ENCODE measurements at regions not wholly inside any gene's neighbourhood (a gene's known extent, or its start where the extent isn't known, plus 50 kb on each side); places are given as distances from the start of the nearest gene placed in this dataset.
A peak's percentile ranks its signal among the peaks of the same experiment; 100 is the strongest.

DNA sequence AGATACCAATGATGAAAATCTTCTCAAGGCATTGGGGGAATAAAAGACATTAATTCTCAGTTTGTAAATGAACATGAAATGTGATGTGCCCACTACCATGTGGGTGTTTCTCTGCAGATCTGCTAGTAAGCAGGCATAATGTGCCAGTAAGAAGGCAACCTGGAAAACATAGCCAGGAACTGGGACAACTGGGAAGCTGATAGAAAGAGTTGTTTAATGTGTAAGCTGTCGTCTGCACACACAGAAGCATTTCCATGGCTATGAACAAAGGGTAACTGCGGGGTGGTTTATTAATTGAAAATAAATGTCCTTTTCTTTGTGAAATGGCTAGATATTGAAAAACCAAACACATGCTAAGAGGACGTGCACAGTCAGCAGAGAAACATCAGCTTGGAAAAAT lies 52.0 kb downstream of the ZC3H11B start:
- TF ChIP-seq, protein P1, sequence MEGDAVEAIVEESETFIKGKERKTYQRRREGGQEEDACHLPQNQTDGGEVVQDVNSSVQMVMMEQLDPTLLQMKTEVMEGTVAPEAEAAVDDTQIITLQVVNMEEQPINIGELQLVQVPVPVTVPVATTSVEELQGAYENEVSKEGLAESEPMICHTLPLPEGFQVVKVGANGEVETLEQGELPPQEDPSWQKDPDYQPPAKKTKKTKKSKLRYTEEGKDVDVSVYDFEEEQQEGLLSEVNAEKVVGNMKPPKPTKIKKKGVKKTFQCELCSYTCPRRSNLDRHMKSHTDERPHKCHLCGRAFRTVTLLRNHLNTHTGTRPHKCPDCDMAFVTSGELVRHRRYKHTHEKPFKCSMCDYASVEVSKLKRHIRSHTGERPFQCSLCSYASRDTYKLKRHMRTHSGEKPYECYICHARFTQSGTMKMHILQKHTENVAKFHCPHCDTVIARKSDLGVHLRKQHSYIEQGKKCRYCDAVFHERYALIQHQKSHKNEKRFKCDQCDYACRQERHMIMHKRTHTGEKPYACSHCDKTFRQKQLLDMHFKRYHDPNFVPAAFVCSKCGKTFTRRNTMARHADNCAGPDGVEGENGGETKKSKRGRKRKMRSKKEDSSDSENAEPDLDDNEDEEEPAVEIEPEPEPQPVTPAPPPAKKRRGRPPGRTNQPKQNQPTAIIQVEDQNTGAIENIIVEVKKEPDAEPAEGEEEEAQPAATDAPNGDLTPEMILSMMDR (conservative IDR thresholded peaks at IDR 0.05; ENCODE audit: control insufficient read depth, insufficient read depth, low read depth, low read length), result no peak
- no peak overlapping the region for H3K4me3 ChIP-seq (ENCODE audit: control insufficient read depth, low read depth, low read length)
- peak; percentile 15 for DNase-seq (ENCODE audit: low read depth)

DNA sequence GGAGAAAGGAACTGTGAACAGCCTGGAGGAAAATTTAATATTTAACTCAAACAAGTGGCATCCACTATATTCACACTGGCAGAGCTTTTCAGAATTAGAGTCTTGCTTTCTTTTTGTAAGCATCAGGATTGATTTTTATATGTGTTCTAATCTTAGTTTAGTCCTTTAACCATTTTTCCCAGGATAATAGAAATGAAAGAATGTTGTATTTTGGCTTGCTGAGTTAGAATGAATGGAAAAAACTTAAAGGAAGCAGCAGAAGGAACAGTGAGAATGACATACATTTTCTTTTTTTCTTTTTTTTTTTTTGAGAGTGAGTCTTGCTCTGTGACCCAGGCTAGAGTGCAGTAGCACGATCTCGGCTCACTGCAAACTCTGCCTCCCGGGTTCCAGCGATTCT lies 53.0 kb downstream of the ZC3H11B start:
- H3K4me3 ChIP-seq (ENCODE audit: control insufficient read depth, low read depth, low read length), result no peak overlapping the region
- TF ChIP-seq, protein P1 (conservative IDR thresholded peaks at IDR 0.05; ENCODE audit: control insufficient read depth, insufficient read depth, low read depth, low read length), result no peak
- no peak for DNase-seq (ENCODE audit: low read depth)

DNA sequence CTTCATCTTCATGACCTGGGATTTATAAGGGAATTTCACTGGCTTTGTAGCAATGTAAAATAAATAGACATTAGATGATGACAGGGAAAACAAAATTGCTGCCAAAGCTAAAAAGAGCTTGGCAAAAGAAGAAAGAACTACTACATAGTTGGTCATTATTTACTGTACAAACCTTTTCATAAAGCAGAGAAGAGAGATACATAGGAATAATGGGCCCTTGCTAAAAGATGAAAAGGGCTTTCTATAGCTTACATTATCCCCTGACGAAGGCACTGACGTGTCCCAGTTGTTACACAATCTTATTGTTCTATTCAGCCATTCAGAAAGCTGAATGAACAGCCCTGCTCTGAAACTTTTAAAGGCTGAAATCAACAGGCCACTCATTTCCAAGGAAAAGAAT lies 57.1 kb downstream of the ZC3H11B start:
- DNase-seq (ENCODE audit: low read depth), result peak; percentile 50
- H3K4me3 ChIP-seq (ENCODE audit: control insufficient read depth, low read depth, low read length), result no peak overlapping the region
- TF ChIP-seq, protein P1 (conservative IDR thresholded peaks at IDR 0.05; ENCODE audit: control insufficient read depth, insufficient read depth, low read depth, low read length), result no peak

DNA sequence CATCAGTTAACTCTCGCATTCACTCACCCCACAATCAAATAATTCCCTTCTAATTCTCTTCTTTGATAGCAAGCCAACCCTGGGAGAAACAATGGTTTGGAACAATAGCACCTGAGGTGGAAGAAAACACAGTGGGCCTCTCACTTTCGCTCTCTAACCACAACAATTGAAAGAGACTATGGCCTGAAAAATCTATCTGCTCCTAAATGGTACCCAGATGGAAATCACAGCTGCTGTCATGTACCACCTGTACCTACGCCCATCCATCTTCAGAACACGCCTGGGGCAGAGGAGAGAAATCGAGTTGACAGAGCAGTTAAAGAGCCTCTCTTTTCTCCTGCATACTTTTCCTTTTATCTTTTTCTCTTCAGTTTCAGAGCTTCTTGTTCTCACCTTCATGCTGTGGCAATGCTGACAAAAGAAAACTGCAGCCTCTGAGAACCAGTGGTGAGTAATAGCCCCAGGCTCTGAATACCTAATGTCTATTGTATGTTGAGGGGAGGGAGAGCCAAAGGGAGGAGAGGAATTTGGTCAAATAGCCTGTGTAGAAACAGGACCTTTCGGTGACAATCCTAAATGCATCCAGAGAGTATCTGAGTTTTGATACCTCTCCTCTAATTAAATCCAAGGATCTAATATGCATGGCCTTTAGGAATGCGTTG lies 57.7 kb downstream of the ZC3H11B start:
- TF ChIP-seq, protein P1 (conservative IDR thresholded peaks at IDR 0.05; ENCODE audit: control insufficient read depth, insufficient read depth, low read depth, low read length), result no peak
- H3K4me3 ChIP-seq (ENCODE audit: control insufficient read depth, low read depth, low read length), result no peak overlapping the region
- peak; percentile 7 for DNase-seq (ENCODE audit: low read depth)

DNA sequence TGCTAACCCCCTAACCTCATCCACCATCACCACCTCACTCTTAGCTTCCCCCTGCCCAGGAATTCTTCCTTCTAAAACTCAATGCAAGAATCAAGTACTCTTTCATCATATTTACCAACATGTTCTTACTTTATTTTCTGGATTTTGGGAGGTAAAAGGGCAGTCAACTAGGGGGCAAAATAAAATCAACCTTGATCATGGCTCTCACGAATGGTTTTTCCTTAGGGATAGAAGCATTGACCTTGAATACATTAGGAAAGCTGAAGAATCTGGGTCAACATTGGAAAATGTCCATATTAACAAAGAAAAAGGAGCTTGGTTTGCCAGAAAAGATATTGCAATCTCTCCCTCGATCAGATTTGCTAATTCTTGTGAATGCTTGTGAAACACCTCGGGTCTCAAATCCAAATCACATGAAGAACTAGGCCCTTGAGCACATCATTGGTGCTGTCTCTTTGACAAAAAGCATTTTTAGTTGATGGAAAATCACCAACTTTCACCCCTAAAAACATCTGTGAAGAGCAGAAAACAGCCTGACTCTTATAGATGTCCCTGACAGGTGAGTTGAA lies 58.9 kb downstream of the ZC3H11B start:
- TF ChIP-seq, protein P1 (conservative IDR thresholded peaks at IDR 0.05; ENCODE audit: control insufficient read depth, insufficient read depth, low read depth, low read length), result no peak
- DNase-seq (ENCODE audit: low read depth), result peak; percentile 20
- no peak overlapping the region for H3K4me3 ChIP-seq (ENCODE audit: control insufficient read depth, low read depth, low read length)

DNA sequence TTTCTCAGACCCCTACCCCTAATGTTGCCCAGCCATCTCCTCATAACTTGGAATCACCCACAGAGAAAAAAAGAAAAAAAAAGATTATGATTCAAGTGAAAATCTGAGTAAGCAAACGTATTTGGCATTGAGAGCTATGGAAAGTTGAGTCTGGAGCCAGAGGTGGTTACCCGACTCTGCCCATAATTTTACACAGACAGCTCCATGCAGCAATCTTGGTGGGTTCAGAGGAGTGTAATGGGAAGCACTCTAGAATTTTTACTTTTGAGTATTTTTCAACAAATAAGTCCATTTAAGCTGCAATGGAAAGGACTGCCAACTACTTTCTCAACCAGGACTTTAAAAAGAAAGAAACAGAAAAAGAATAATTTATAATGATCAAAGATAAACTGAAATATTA lies 62.7 kb downstream of the ZC3H11B start:
- TF ChIP-seq, protein P1 (conservative IDR thresholded peaks at IDR 0.05; ENCODE audit: control insufficient read depth, insufficient read depth, low read depth, low read length), result no peak
- H3K4me3 ChIP-seq (ENCODE audit: control insufficient read depth, low read depth, low read length), result no peak overlapping the region
- DNase-seq (ENCODE audit: low read depth), result no peak

Data from fibroblast of mammary gland (primary cell).